ENCODE measurements at regions not wholly inside any gene's neighbourhood (a gene's known extent, or its start where the extent isn't known, plus 50 kb on each side); places are given as distances from the start of the nearest gene placed in this dataset.

DNA sequence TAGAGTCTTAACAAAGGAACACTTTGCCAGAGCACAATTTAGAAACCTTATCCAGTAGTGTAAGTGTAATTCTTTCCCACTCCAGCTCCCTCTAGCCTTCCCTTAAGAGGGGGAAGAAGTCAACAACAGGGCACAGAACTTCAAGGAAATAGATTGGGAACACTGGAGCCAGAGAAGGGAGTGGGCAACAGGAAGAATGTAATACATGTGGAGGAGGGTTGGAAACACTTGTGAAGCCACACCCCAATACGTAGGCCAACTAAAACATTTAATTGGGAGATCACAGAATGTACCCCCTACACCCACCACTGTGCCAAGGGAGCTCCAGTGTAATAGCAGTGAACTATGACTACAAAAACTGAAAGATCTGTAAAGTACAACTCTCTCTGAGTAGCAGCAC is 735.7 kb upstream of the HS3ST5 start:
- no peak overlapping the region for H2AFZ ChIP-seq (ENCODE audit: low read length)
- no peak overlapping the region for H3K27ac ChIP-seq (ENCODE audit: extremely low read length, insufficient read depth, low read length)
- no peaks in the 10 kb centered on the region for H3K79me2 ChIP-seq (ENCODE audit: insufficient read depth, low read length)
- intact Hi-C loops (cut with micrococcal nuclease; ENCODE audit: unreplicated experiment), result no loop called here
- no peak overlapping the region for H3K4me2 ChIP-seq (ENCODE audit: low read depth, low read length)
- no peaks in the 10 kb centered on the region for H3K4me1 ChIP-seq (ENCODE audit: insufficient read depth, low read length)
- DNase-seq (ENCODE audit: low spot score) (no peak), ATAC-seq (no peak), FAIRE-seq (no peak)
- no TSS peak for BruUV-seq (replicated peaks)
- H3K36me3 ChIP-seq (replicated peaks in 1 of 2; ENCODE audit: control insufficient read depth in 1 of 2, insufficient read depth in 2 of 2, low read length in 2 of 2), result no peaks in the 10 kb centered on the region
- no peaks in the 10 kb centered on the region for H3K27me3 ChIP-seq (ENCODE audit: control insufficient read depth in 1 of 2, insufficient read depth in 2 of 2, low read length in 2 of 2)
- ChIA-PET POLR2A (no interaction called here), CTCF (ENCODE audit: low intra/inter-chr PET ratio, low total read pairs) (no interaction called here)
- H3K4me3 ChIP-seq (replicated peaks in 1 of 3; ENCODE audit: insufficient read depth in 1 of 3, low read depth in 2 of 3, low read length in 3 of 3), result no peak overlapping the region
- TF ChIP-seq, protein P1, sequence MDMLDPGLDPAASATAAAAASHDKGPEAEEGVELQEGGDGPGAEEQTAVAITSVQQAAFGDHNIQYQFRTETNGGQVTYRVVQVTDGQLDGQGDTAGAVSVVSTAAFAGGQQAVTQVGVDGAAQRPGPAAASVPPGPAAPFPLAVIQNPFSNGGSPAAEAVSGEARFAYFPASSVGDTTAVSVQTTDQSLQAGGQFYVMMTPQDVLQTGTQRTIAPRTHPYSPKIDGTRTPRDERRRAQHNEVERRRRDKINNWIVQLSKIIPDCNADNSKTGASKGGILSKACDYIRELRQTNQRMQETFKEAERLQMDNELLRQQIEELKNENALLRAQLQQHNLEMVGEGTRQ (IDR thresholded peaks at IDR 0.05; ENCODE audit: low read depth, low read length), result no peak
- TF ChIP-seq, protein P1 (CRISPR knock-in tag; IDR thresholded peaks at IDR 0.05; ENCODE audit: borderline replicate concordance), result no peak
- TF ChIP-seq, protein P2, sequence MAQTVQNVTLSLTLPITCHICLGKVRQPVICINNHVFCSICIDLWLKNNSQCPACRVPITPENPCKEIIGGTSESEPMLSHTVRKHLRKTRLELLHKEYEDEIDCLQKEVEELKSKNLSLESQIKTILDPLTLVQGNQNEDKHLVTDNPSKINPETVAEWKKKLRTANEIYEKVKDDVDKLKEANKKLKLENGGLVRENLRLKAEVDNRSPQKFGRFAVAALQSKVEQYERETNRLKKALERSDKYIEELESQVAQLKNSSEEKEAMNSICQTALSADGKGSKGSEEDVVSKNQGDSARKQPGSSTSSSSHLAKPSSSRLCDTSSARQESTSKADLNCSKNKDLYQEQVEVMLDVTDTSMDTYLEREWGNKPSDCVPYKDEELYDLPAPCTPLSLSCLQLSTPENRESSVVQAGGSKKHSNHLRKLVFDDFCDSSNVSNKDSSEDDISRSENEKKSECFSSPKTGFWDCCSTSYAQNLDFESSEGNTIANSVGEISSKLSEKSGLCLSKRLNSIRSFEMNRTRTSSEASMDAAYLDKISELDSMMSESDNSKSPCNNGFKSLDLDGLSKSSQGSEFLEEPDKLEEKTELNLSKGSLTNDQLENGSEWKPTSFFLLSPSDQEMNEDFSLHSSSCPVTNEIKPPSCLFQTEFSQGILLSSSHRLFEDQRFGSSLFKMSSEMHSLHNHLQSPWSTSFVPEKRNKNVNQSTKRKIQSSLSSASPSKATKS (CRISPR knock-in tag; IDR thresholded peaks at IDR 0.05), result no peak
- TF ChIP-seq, protein P3, sequence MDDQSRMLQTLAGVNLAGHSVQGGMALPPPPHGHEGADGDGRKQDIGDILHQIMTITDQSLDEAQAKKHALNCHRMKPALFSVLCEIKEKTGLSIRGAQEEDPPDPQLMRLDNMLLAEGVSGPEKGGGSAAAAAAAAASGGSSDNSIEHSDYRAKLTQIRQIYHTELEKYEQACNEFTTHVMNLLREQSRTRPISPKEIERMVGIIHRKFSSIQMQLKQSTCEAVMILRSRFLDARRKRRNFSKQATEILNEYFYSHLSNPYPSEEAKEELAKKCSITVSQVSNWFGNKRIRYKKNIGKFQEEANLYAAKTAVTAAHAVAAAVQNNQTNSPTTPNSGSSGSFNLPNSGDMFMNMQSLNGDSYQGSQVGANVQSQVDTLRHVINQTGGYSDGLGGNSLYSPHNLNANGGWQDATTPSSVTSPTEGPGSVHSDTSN (CRISPR knock-in tag; IDR thresholded peaks at IDR 0.05; ENCODE audit: borderline replicate concordance), result no peak
- TF ChIP-seq GLI4 (CRISPR knock-in tag; IDR thresholded peaks at IDR 0.05; ENCODE audit: borderline replicate concordance), result no peak
- TF ChIP-seq ATAD3A (CRISPR knock-in tag; IDR thresholded peaks at IDR 0.05), result no peak
- no peak for TF ChIP-seq TBX3 (IDR thresholded peaks at IDR 0.05; ENCODE audit: borderline replicate concordance)
- TF ChIP-seq RELA (CRISPR knock-in tag; IDR thresholded peaks at IDR 0.05), result no peak
- TF ChIP-seq, protein P4, sequence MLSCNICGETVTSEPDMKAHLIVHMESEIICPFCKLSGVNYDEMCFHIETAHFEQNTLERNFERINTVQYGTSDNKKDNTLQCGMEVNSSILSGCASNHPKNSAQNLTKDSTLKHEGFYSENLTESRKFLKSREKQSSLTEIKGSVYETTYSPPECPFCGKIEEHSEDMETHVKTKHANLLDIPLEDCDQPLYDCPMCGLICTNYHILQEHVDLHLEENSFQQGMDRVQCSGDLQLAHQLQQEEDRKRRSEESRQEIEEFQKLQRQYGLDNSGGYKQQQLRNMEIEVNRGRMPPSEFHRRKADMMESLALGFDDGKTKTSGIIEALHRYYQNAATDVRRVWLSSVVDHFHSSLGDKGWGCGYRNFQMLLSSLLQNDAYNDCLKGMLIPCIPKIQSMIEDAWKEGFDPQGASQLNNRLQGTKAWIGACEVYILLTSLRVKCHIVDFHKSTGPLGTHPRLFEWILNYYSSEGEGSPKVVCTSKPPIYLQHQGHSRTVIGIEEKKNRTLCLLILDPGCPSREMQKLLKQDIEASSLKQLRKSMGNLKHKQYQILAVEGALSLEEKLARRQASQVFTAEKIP (CRISPR knock-in tag; IDR thresholded peaks at IDR 0.05; ENCODE audit: borderline replicate concordance), result no peak
- in situ Hi-C loops (cut with HindIII; ENCODE audit: extremely low pct_ligation_motif_present, low pct_unique_long_range_greater_than_20kb), result no loop called here
- no peaks in the 10 kb centered on the region; the same call in 1 of the 2 replicates for H3K9me3 ChIP-seq (ENCODE audit: low read length)
- 0% methylated on average over 1 of the region's 1 CpG for WGBS (ENCODE audit: low lambda C conversion rate)
- H4K20me1 ChIP-seq (ENCODE audit: insufficient read depth, low read length), result no peaks in the 10 kb centered on the region
- no peak overlapping the region for H3K9ac ChIP-seq (ENCODE audit: insufficient read depth, low read depth, low read length)

All from HepG2 (cell line).